Astrocyte of the cerebellum (primary cell): ENCODE measurements at regions not wholly inside any gene's neighbourhood (a gene's known extent, or its start where the extent isn't known, plus 50 kb on each side); places are given as distances from the start of the nearest gene placed in this dataset.

ENCODE experiments used
- DNase-seq: peaks from one replicate; pipeline ENCODE4 v3.0.0-alpha.2; 2011; ENCODE audit warnings: low read depth
- H3K4me3 ChIP-seq: 2 replicates; pipeline ENCODE4 v1.5.1; 2011; ENCODE audit warnings: mild to moderate bottlenecking, low read depth, low read length, moderate library complexity
- CTCF ChIP-seq: IDR thresholded peaks from 2 replicates; pipeline ENCODE4 v1.5.1; 2012; ENCODE audit warnings: low read length, low read depth, moderate library complexity, mild to moderate bottlenecking; ENCODE audit errors: missing control alignments
- in situ Hi-C: cut with HindIII; loops from 2 replicates; pipeline ENCODE4 v1.10.0; 2017; ENCODE audit warnings: low sequenced_read_pairs

- no peak for DNase-seq
- in situ Hi-C loops, result no loop called here
- TF ChIP-seq CTCF, result no peak
- H3K4me3 ChIP-seq, result no peak overlapping the region
Measured at GRCh38 chr3:6132684-6133432, 728.1 kb upstream of the GRM7 start.

- no peak for TF ChIP-seq CTCF
- in situ Hi-C loops, result no loop called here
- no peak for DNase-seq
- H3K4me3 ChIP-seq, result no peak overlapping the region
Measured at GRCh38 chr3:6142707-6143106, 718.2 kb upstream of the GRM7 start.

- no peak overlapping the region for H3K4me3 ChIP-seq
- no peak for TF ChIP-seq CTCF
- in situ Hi-C loops, result no loop called here
- no peak for DNase-seq
Measured at GRCh38 chr3:6147883-6148282, 713.0 kb upstream of the GRM7 start.

GRCh38 chr3:6155650-6156338, 705.1 kb upstream of the GRM7 start:
- no peak for TF ChIP-seq CTCF
- H3K4me3 ChIP-seq, result no peak overlapping the region
- DNase-seq, result no peak
- in situ Hi-C loops, result no loop called here

- in situ Hi-C loops, result no loop called here
- no peak overlapping the region for H3K4me3 ChIP-seq
- DNase-seq, result no peak
- no peak for TF ChIP-seq CTCF
Measured at GRCh38 chr3:6165951-6166350, 695.0 kb upstream of the GRM7 start.

- TF ChIP-seq CTCF, result no peak
- in situ Hi-C loops, result no loop called here
- DNase-seq, result no peak
- H3K4me3 ChIP-seq, result no peak overlapping the region
Measured at GRCh38 chr3:6168256-6168655, 692.7 kb upstream of the GRM7 start.
